Smooth muscle cell (in vitro differentiated cells): ENCODE measurements at regions not wholly inside any gene's neighbourhood (a gene's known extent, or its start where the extent isn't known, plus 50 kb on each side); places are given as distances from the start of the nearest gene placed in this dataset.

Experiments used
- DNase-seq: peaks from one replicate; lab custom pipeline; 2025; ENCODE audit not compliant: unreplicated experiment; lab: John Stamatoyannopoulos, UW
- H2AFZ ChIP-seq: fragments of 200-600 bp; sonication (generic); 2 replicates; pipeline ENCODE4 v1.6.0; 2016; ENCODE audit warnings: antibody characterized with exemption, low read depth, mild to moderate bottlenecking
- H3F3A ChIP-seq: fragments of 200-600 bp; sonication (generic); 2 replicates; pipeline ENCODE4 v1.6.0; 2017; ENCODE audit warnings: antibody characterized with exemption, low read depth
- H3K27ac ChIP-seq: fragments of 200-600 bp; sonication (generic); 2 replicates; pipeline ENCODE4 v1.5.1; 2016; ENCODE audit warnings: low read depth, mild to moderate bottlenecking
- H3K27me3 ChIP-seq: fragments of 200-600 bp; sonication (generic); 2 replicates; pipeline ENCODE4 v1.6.1; 2016; ENCODE audit warnings: low read depth, mild to moderate bottlenecking
- H3K36me3 ChIP-seq: fragments of 200-600 bp; sonication (generic); 2 replicates; pipeline ENCODE4 v1.5.1; 2016; ENCODE audit warnings: low read depth
- H3K4me1 ChIP-seq: fragments of 200-600 bp; sonication (generic); 2 replicates; pipeline ENCODE4 v1.5.1; 2016; ENCODE audit warnings: low read depth
- H3K4me2 ChIP-seq: fragments of 200-600 bp; sonication (generic); 2 replicates; pipeline ENCODE4 v1.6.0; 2016; ENCODE audit warnings: mild to moderate bottlenecking
- H3K4me3 ChIP-seq: fragments of 200-600 bp; sonication (generic); 2 replicates; pipeline ENCODE4 v1.5.1; 2016; ENCODE audit warnings: mild to moderate bottlenecking
- H3K79me2 ChIP-seq: fragments of 200-600 bp; sonication (generic); 2 replicates; pipeline ENCODE4 v1.6.0; 2016; ENCODE audit warnings: low read depth, mild to moderate bottlenecking
- H3K9ac ChIP-seq: fragments of 200-600 bp; sonication (generic); 2 replicates; pipeline ENCODE4 v1.6.0; 2016; ENCODE audit warnings: low read depth
- H3K9me3 ChIP-seq: fragments of 200-600 bp; sonication (generic); replicated peaks from 2 replicates; pipeline ENCODE4 v1.5.1; 2016; ENCODE audit warnings: low read depth
- H4K20me1 ChIP-seq: fragments of 200-600 bp; sonication (generic); 2 replicates; pipeline ENCODE4 v1.6.0; 2016; ENCODE audit warnings: low read depth
- WGBS: methylation state at CpG from one replicate; pipeline ENCODE4 v1.1.7; 2016; ENCODE audit warnings: low lambda C conversion rate; 5-methylcytosine and 5-hydroxymethylcytosine counted together
- TF ChIP-seq, protein P1 (sequence below): fragments of 200-600 bp; sonication (generic); IDR thresholded peaks from 2 replicates; pipeline ENCODE4 v1.5.1; 2017; ENCODE audit warnings: borderline replicate concordance, mild to moderate bottlenecking, antibody characterized with exemption; ENCODE audit not compliant: insufficient read depth, poor library complexity, severe bottlenecking

DNA sequence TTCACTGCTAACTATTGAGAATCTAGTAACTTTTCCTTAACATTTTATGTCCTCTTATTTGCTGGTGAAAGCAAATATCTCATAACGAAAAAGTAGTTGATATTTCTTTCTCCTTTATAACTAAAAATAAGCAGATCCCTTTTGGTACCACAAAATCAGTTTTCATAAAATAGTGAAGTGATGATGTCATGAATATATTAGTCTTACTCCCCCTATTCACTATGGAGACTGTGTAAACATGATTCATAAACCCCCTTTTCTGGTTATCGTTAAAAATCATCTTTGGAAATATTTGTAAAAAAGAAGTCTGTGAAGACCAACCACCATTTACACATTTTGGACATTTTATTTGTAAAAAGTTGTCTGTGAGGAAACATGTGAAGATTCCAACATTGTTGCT is 734.9 kb downstream of the NUP35 start:
- TF ChIP-seq, protein P1, sequence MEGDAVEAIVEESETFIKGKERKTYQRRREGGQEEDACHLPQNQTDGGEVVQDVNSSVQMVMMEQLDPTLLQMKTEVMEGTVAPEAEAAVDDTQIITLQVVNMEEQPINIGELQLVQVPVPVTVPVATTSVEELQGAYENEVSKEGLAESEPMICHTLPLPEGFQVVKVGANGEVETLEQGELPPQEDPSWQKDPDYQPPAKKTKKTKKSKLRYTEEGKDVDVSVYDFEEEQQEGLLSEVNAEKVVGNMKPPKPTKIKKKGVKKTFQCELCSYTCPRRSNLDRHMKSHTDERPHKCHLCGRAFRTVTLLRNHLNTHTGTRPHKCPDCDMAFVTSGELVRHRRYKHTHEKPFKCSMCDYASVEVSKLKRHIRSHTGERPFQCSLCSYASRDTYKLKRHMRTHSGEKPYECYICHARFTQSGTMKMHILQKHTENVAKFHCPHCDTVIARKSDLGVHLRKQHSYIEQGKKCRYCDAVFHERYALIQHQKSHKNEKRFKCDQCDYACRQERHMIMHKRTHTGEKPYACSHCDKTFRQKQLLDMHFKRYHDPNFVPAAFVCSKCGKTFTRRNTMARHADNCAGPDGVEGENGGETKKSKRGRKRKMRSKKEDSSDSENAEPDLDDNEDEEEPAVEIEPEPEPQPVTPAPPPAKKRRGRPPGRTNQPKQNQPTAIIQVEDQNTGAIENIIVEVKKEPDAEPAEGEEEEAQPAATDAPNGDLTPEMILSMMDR = no peak
- H3K36me3 ChIP-seq = no peaks in the 10 kb centered on the region
- H3K4me2 ChIP-seq = no peak overlapping the region
- no peak for DNase-seq
- H3K9me3 ChIP-seq = no peaks in the 10 kb centered on the region
- 89% methylated on average over 2 of the region's 2 CpGs for WGBS
- H3K4me3 ChIP-seq = no peak overlapping the region
- no peak overlapping the region for H3K9ac ChIP-seq
- H2AFZ ChIP-seq = no peak overlapping the region
- no peaks in the 10 kb centered on the region for H3K4me1 ChIP-seq
- no peak overlapping the region for H3K27ac ChIP-seq
- no peaks in the 10 kb centered on the region for H4K20me1 ChIP-seq
- H3K79me2 ChIP-seq = no peaks in the 10 kb centered on the region
- no peaks in the 10 kb centered on the region for H3F3A ChIP-seq
- H3K27me3 ChIP-seq = no peaks in the 10 kb centered on the region

DNA sequence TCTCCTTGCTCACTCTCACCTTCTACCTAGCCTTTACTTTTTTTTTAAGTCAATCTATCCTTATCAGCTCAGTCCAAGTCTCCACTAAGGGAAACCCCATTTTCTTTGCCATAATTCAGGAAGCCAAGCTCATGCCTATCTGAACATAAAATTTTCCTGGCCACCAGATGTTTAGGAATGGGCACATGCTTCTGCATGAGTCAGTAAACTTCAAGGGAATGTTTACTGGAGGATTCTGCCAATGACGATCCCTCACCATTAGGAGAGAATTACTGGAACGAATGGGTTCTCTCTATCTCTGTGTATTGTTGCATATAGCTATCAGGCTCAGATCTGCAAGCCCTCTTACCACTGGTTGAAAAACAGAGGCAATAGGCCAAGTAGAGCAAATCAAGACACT is 731.7 kb upstream of the ZNF804A start:
- WGBS = 19% methylated on average over 2 of the region's 2 CpGs
- Histone ChIP-seq H3F3A (no peaks in the 10 kb centered on the region), H3K9me3 (no peaks in the 10 kb centered on the region), H3K4me2 (no peak overlapping the region), H3K27me3 (no peaks in the 10 kb centered on the region), H3K4me3 (no peak overlapping the region), H2AFZ (no peak overlapping the region), H3K36me3 (no peaks in the 10 kb centered on the region), H3K9ac (no peak overlapping the region), H4K20me1 (no peaks in the 10 kb centered on the region), H3K4me1 (no peaks in the 10 kb centered on the region), H3K79me2 (no peaks in the 10 kb centered on the region), H3K27ac (no peak overlapping the region)
- no peak for DNase-seq
- TF ChIP-seq, protein P1 = no peak

DNA sequence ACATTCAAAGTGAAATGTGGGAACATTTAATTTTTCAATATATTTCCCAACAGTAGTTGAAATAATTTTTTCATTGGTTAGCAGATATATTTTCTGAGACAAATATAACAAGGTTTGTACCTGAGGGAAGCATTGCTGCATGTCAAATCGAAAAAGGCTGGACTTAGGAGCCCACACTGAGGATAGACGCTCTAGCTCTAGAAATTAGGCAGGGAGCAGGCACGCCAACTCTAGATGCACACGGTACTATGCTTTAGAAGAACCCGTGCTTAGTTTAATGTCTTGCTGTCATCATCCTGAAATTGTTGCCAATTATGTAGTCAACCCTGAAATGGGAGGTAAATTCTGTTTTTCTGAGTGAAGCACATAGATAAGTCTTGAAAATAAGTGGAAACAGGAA is 731.1 kb upstream of the ZNF804A start:
- WGBS = 94% methylated on average over 5 of the region's 5 CpGs
- Histone ChIP-seq H3K4me1 (no peaks in the 10 kb centered on the region), H3K36me3 (no peaks in the 10 kb centered on the region), H3K27ac (no peak overlapping the region), H2AFZ (no peak overlapping the region), H4K20me1 (no peaks in the 10 kb centered on the region), H3K4me3 (no peak overlapping the region), H3K27me3 (no peaks in the 10 kb centered on the region), H3K79me2 (no peaks in the 10 kb centered on the region), H3K4me2 (no peak overlapping the region), H3F3A (no peaks in the 10 kb centered on the region), H3K9ac (no peak overlapping the region), H3K9me3 (no peaks in the 10 kb centered on the region)
- TF ChIP-seq, protein P1 = no peak
- DNase-seq = no peak

DNA sequence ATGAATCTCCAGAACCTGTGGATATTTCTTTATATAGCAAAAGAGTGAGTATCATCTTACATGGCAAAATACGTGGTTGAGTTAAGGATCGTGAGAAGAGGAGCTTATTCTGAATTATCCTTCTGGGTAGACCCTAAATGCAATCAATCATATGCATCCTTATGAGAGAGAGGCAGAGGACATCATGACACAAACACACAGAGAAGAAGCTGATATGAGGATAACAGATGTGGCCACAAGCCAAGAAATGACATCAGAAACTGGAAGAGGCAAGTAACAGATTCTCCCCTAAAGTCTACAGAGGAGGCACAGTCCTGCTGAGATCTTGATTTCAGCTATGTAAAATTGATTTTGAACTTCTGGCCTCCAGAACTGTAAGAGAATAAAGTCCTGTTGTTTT is 730.2 kb upstream of the ZNF804A start:
- Histone ChIP-seq H3F3A (no peaks in the 10 kb centered on the region), H2AFZ (no peak overlapping the region), H3K36me3 (no peaks in the 10 kb centered on the region), H3K27ac (no peak overlapping the region), H3K79me2 (no peaks in the 10 kb centered on the region), H3K9ac (no peak overlapping the region), H3K27me3 (no peaks in the 10 kb centered on the region), H3K4me2 (no peak overlapping the region), H3K9me3 (no peaks in the 10 kb centered on the region), H4K20me1 (no peaks in the 10 kb centered on the region), H3K4me3 (no peak overlapping the region), H3K4me1 (no peaks in the 10 kb centered on the region)
- no peak for DNase-seq
- 80% methylated on average over 2 of the region's 2 CpGs for WGBS
- TF ChIP-seq, protein P1 = no peak
